HCT116 (cell line): ENCODE measurements at regions not wholly inside any gene's neighbourhood (a gene's known extent, or its start where the extent isn't known, plus 50 kb on each side); places are given as distances from the start of the nearest gene placed in this dataset.

Experiments used
- ATAC-seq: fragments of 200-7000 bp; cut with Tn5 transposase; 2 replicates; pipeline ENCODE4 v1.9.1; 2020; ENCODE audit warnings: mild to moderate bottlenecking, moderate library complexity
- BruUV-seq: library from RNA; stranded (reverse); fragments of 400-500 nt; replicated peaks from 2 replicates; lab custom pipeline; 2021; lab: Mats Ljungman, UMichigan
- CTCF ChIA-PET: fragments of 300-600 bp; sonication (Branson Sonifier 250); formaldehyde crosslinking; loops from one replicate; lab custom pipeline; 2021; ENCODE audit warnings: antibody characterized with exemption; lab: Charles Lee
- POLR2A ChIA-PET: fragments of 300-600, 350-600 bp; sonication (Branson Sonifier 250); formaldehyde crosslinking; loops from one replicate; lab custom pipeline; 2021; ENCODE audit warnings: antibody characterized with exemption; lab: Charles Lee
- RAD21 ChIA-PET, 2 experiments: fragments of 300-600 bp; sonication (Branson Sonifier 250); formaldehyde crosslinking; loops; one replicate each; lab custom pipeline; 2023; ENCODE audit warnings: low total read pairs in 2 of 2; ENCODE audit not compliant: uncharacterized antibody in 2 of 2, unreplicated experiment in 2 of 2, low non-redundant PET in 1 of 2; lab: Charles Lee
- DNase-seq: peaks from one replicate; pipeline ENCODE4 v3.0.0-alpha.2; 2010; ENCODE audit warnings: low read depth, low spot score
- H2AFZ ChIP-seq: fragments of 200-600 bp; shearing (Covaris generic), sonication (generic); 2 replicates; pipeline ENCODE4 v1.6.1; 2017; ENCODE audit warnings: low read depth, mixed run types, mixed read lengths, antibody characterized with exemption, low read length; ENCODE audit not compliant: poor library complexity, severe bottlenecking
- H3K27ac ChIP-seq: 2 replicates; pipeline ENCODE4 v1.5.1; 2012; ENCODE audit warnings: low read depth, low read length
- H3K27me3 ChIP-seq: fragments of 200-600 bp; sonication (generic); 2 replicates; pipeline ENCODE4 v1.6.1; 2016; ENCODE audit warnings: mixed run types, low read length, mixed read lengths; ENCODE audit not compliant: insufficient read depth
- H3K36me3 ChIP-seq, 2 experiments: fragments of 200-500 bp in 1 of 2; fragments of 200-600 bp in 1 of 2; sonication (Bioruptor generic) in 1 of 2; sonication (generic) in 1 of 2; 2 replicates each; pipeline versions ENCODE4 v1.5.1 to v1.6.1; 2014 to 2016; ENCODE audit warnings: low read length in 2 of 2, inconsistent platforms in 1 of 2, mixed read lengths in 1 of 2, mixed run types in 1 of 2; ENCODE audit not compliant: insufficient read depth in 2 of 2, control insufficient read depth in 1 of 2
- H3K4me1 ChIP-seq, 2 experiments: fragments of 200-600 bp in 1 of 2; sonication (generic) in 1 of 2; 2 replicates each; pipeline versions ENCODE4 v1.5.1 to v1.6.1; 2012 to 2017; ENCODE audit warnings: low read length in 2 of 2, inconsistent platforms in 1 of 2, mild to moderate bottlenecking in 1 of 2, mixed read lengths in 1 of 2, mixed run types in 1 of 2, moderate library complexity in 1 of 2; ENCODE audit not compliant: insufficient read depth in 2 of 2, control insufficient read depth in 1 of 2
- H3K4me2 ChIP-seq: fragments of 200-600 bp; sonication (generic); 2 replicates; pipeline ENCODE4 v1.6.1; 2017; ENCODE audit warnings: mixed run types, low read length, mixed read lengths
- H3K4me3 ChIP-seq, 2 experiments: fragments of 200-600 bp in 1 of 2; sonication (generic) in 1 of 2; replicated peaks in 1 of 2; 2 replicates each; pipeline ENCODE4 v1.5.1; 2011 to 2016; ENCODE audit warnings: low read length in 2 of 2, control low read depth in 1 of 2, low read depth in 1 of 2, mild to moderate bottlenecking in 1 of 2, mixed read lengths in 1 of 2, mixed run types in 1 of 2
- H3K79me2 ChIP-seq: fragments of 200-600 bp; sonication (generic); 2 replicates; pipeline ENCODE4 v1.6.1; 2017; ENCODE audit warnings: mild to moderate bottlenecking, mixed run types, low read length, moderate library complexity, mixed read lengths; ENCODE audit not compliant: insufficient read depth
- H3K9ac ChIP-seq: fragments of 200-600 bp; sonication (generic); 2 replicates; pipeline ENCODE4 v1.6.1; 2016; ENCODE audit warnings: low read length, mixed read lengths
- H3K9me2 ChIP-seq: fragments of 200-600 bp; sonication (generic), shearing (Covaris generic); 2 replicates; pipeline ENCODE4 v1.6.1; 2017; ENCODE audit warnings: mixed run types, mild to moderate bottlenecking, moderate library complexity; ENCODE audit not compliant: insufficient read depth
- H3K9me3 ChIP-seq, 2 experiments: fragments of 200-500 bp in 1 of 2; fragments of 200-600 bp in 1 of 2; sonication (Bioruptor generic) in 1 of 2; sonication (generic) in 1 of 2; 2 replicates each; pipeline ENCODE4 v1.6.1; 2014 to 2017; ENCODE audit warnings: low read length in 2 of 2, mixed read lengths in 2 of 2, inconsistent platforms in 1 of 2, low read depth in 1 of 2, mild to moderate bottlenecking in 1 of 2, mixed run types in 1 of 2, moderate library complexity in 1 of 2; ENCODE audit not compliant: control insufficient read depth in 1 of 2, insufficient read depth in 1 of 2
- H4K20me1 ChIP-seq: fragments of 200-600 bp; sonication (generic), shearing (Covaris generic); 2 replicates; pipeline ENCODE4 v1.6.1; 2017; ENCODE audit warnings: mixed run types, mild to moderate bottlenecking, moderate library complexity; ENCODE audit not compliant: insufficient read depth
- CBX3 ChIP-seq: IDR thresholded peaks from 2 replicates; pipeline ENCODE4 v1.6.1; 2012; ENCODE audit warnings: low read depth
- CEBPB ChIP-seq: IDR thresholded peaks from 2 replicates; pipeline ENCODE4 v1.6.1; 2012; ENCODE audit warnings: low read depth
- EZH2phosphoT487 ChIP-seq: fragments of 200-600 bp; IDR thresholded peaks from 2 replicates; pipeline ENCODE4 v1.6.1; 2018; ENCODE audit warnings: antibody characterized with exemption, borderline replicate concordance
- FOSL1 ChIP-seq: IDR thresholded peaks from 2 replicates; pipeline ENCODE4 v1.6.1; 2012; ENCODE audit warnings: low read depth
- JUND ChIP-seq: IDR thresholded peaks from 2 replicates; pipeline ENCODE4 v1.6.1; 2012
- POLR2AphosphoS5 ChIP-seq: IDR thresholded peaks from 2 replicates; pipeline ENCODE4 v1.6.1; 2011; ENCODE audit warnings: mild to moderate bottlenecking, low read depth, low read length, moderate library complexity
- RAD21 ChIP-seq: IDR thresholded peaks from 2 replicates; pipeline ENCODE4 v1.6.1; 2012; ENCODE audit warnings: low read depth, mild to moderate bottlenecking
- SP1 ChIP-seq: IDR thresholded peaks from 2 replicates; pipeline ENCODE4 v1.6.1; 2012; ENCODE audit warnings: low read depth
- SRF ChIP-seq: IDR thresholded peaks from 2 replicates; pipeline ENCODE4 v1.6.1; 2012; ENCODE audit warnings: low read depth
- TCF7L2 ChIP-seq: IDR thresholded peaks from 2 replicates; pipeline ENCODE4 v1.7.0; 2011; ENCODE audit warnings: borderline replicate concordance, inconsistent platforms; ENCODE audit not compliant: insufficient read depth, insufficient read length; ENCODE audit errors: extremely low read depth
- intact Hi-C: fragments of 100-400 bp; cut with micrococcal nuclease; formaldehyde crosslinking; loops from 2 replicates; pipeline ENCODE4 v1.10.0; 2022
- TF ChIP-seq, protein P1 (sequence below), 3 experiments: fragments of 200-600 bp in 1 of 3; sonication (generic) in 1 of 3; IDR thresholded peaks in 2 of 3; conservative IDR thresholded peaks in 1 of 3; 2 replicates each; pipeline ENCODE4 v1.5.1; 2012 to 2017; ENCODE audit warnings: low read depth in 2 of 3, low read length in 2 of 3, antibody characterized with exemption in 1 of 3, borderline replicate concordance in 1 of 3, control low read depth in 1 of 3, mild to moderate bottlenecking in 1 of 3, mixed read lengths in 1 of 3, mixed run types in 1 of 3, moderate library complexity in 1 of 3; ENCODE audit not compliant: insufficient read depth in 1 of 3

DNA sequence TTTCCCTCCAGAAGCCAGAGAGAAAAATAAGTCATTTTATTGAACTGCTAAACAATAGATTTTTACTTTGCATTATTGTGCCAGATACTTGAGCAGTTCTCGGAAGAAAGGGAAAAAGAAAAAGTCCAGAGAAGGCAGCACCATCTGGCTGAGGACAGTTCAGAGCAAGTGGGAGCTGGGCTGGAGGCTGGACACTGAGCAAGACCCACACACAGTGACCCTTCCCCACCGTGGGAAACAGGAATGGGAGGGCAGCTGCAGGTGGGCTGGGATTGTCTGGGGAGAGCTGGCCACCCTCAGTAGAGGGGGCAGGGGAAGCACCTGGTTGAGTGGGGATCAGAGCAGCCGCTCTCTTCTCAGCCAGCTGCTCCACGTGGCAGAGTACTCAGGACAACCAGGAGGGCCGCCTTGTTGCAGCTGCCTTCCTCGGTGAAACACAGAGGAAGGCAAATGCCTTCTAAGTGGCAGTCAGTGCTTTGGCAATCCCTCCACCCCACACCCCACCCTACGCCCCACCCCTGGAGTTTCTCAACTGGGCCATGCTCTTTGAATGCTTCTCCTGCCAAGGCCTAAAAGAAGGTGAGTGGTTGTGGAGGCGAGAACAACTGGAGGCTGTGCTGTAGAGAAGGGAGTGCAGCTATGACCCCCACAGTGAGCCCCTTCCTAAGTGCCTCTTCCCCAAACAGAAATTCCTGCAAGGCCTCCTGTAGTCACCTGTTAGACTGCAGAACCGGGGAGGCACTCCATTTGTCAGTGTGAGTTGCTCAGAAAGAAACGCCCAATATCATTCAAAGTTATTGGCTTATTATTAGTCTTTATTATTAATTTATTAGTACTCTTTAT, 179.3 kb downstream of the ZIC5 start:
- no peak for ATAC-seq
- POLR2A ChIA-PET = no interaction called here

DNA sequence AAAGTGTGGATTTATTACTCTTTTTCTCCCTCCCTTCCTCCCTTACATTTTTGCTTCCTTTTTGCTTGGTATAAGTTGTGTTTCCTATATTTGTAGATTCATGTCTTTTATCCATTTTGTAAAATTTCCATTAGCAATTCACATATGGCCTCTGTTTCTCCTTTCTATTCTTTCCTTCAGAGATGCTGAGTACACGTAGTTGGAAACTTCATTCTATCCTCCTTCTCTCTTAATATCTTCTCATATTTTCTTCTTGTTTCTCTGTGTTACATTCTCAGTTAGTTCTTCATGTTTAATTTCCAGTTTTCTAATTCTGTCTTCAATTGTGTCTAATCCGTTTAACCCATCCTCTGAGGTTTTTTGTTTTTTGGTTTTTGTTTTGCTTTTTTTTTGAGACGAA, 188.9 kb downstream of the ZIC5 start:
- no peaks in the 10 kb centered on the region for H3K9me2 ChIP-seq
- H3K4me3 ChIP-seq = no peak overlapping the region
- H3K79me2 ChIP-seq = no peaks in the 10 kb centered on the region
- intact Hi-C loops = no loop called here
- RAD21 ChIA-PET = no interaction called here
- POLR2A ChIA-PET = no interaction called here
- no TSS peak for BruUV-seq
- no peaks in the 10 kb centered on the region for H3K27me3 ChIP-seq
- no peak overlapping the region for H2AFZ ChIP-seq
- H3K4me1 ChIP-seq = no peaks in the 10 kb centered on the region
- H3K36me3 ChIP-seq = no peaks in the 10 kb centered on the region
- no peak overlapping the region for H3K9ac ChIP-seq
- CTCF ChIA-PET = no interaction called here
- H3K27ac ChIP-seq = no peak overlapping the region
- no peak overlapping the region for H3K4me2 ChIP-seq
- DNase-seq (no peak), ATAC-seq (no peak)
- no peaks in the 10 kb centered on the region for H3K9me3 ChIP-seq
- H4K20me1 ChIP-seq = no peaks in the 10 kb centered on the region
- no peak for TF ChIP-seq CBX3
- TF ChIP-seq JUND = no peak
- no peak for TF ChIP-seq FOSL1
- no peak for TF ChIP-seq SRF
- TF ChIP-seq EZH2phosphoT487 = no peak
- no peak for TF ChIP-seq TCF7L2
- TF ChIP-seq CEBPB = no peak
- no peak for TF ChIP-seq RAD21
- TF ChIP-seq, protein P1, sequence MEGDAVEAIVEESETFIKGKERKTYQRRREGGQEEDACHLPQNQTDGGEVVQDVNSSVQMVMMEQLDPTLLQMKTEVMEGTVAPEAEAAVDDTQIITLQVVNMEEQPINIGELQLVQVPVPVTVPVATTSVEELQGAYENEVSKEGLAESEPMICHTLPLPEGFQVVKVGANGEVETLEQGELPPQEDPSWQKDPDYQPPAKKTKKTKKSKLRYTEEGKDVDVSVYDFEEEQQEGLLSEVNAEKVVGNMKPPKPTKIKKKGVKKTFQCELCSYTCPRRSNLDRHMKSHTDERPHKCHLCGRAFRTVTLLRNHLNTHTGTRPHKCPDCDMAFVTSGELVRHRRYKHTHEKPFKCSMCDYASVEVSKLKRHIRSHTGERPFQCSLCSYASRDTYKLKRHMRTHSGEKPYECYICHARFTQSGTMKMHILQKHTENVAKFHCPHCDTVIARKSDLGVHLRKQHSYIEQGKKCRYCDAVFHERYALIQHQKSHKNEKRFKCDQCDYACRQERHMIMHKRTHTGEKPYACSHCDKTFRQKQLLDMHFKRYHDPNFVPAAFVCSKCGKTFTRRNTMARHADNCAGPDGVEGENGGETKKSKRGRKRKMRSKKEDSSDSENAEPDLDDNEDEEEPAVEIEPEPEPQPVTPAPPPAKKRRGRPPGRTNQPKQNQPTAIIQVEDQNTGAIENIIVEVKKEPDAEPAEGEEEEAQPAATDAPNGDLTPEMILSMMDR (IDR thresholded peaks at IDR 0.05 in 2 of 3, conservative IDR thresholded peaks at IDR 0.05 in 1 of 3; ENCODE audit: borderline replicate concordance in 1 of 3, insufficient read depth in 1 of 3, low read depth in 2 of 3, low read length in 2 of 3) = no peak
- no peak for TF ChIP-seq POLR2AphosphoS5

More for the DNA sequence above, 179.3 kb downstream of the ZIC5 start:
- TF ChIP-seq, protein P1 (IDR thresholded peaks at IDR 0.05 in 2 of 3, conservative IDR thresholded peaks at IDR 0.05 in 1 of 3; ENCODE audit: borderline replicate concordance in 1 of 3, insufficient read depth in 1 of 3, low read depth in 2 of 3, low read length in 2 of 3) = no peak
- no peak for TF ChIP-seq SP1
- TF ChIP-seq, all 23 proteins: peak for 0
- Histone ChIP-seq H4K20me1 (no peaks in the 10 kb centered on the region), H3K9me2 (no peaks in the 10 kb centered on the region), H3K27me3 (no peaks in the 10 kb centered on the region), H3K79me2 (no peaks in the 10 kb centered on the region), H3K4me2 (no peak overlapping the region), H3K9me3 (no peaks in the 10 kb centered on the region), H3K36me3 (no peaks in the 10 kb centered on the region), H3K9ac (no peak overlapping the region), H3K27ac (no peak overlapping the region), H3K4me1 (no peaks in the 10 kb centered on the region), H2AFZ (no peak overlapping the region), H3K4me3 (no peak overlapping the region)
- BruUV-seq = no TSS peak
- DNase-seq = no peak
- ChIA-PET CTCF (no interaction called here), RAD21 (no interaction called here)
- intact Hi-C loops = no loop called here
